IPS-18a (cell line): ENCODE measurements at regions not wholly inside any gene's neighbourhood (a gene's known extent, or its start where the extent isn't known, plus 50 kb on each side); places are given as distances from the start of the nearest gene placed in this dataset.
"Not testable (repeated sequence)": the region's sequence is repeated elsewhere in the genome, so short reads cannot be mapped to it uniquely, and the experiment has no call there.

Experiments used
- H3K27ac ChIP-seq: one replicate; pipeline ENCODE4 v1.5.1; 2013; ENCODE audit warnings: low read length
- H3K27me3 ChIP-seq: one replicate; pipeline ENCODE4 v1.6.1; 2013; ENCODE audit warnings: mild to moderate bottlenecking, low read length; ENCODE audit not compliant: control insufficient read depth, insufficient read depth
- H3K36me3 ChIP-seq: one replicate; pipeline ENCODE4 v1.6.1; 2013; ENCODE audit warnings: low read depth, low read length; ENCODE audit not compliant: control insufficient read depth
- H3K4me1 ChIP-seq: one replicate; pipeline ENCODE4 v1.6.1; 2013; ENCODE audit warnings: low read depth, low read length; ENCODE audit not compliant: control insufficient read depth
- H3K4me3 ChIP-seq: one replicate; pipeline ENCODE4 v1.5.1; 2013; ENCODE audit warnings: low read length
- H3K9ac ChIP-seq: one replicate; pipeline ENCODE4 v1.6.1; 2013; ENCODE audit warnings: mild to moderate bottlenecking, low read length, moderate library complexity
- H3K9me3 ChIP-seq: one replicate; pipeline ENCODE4 v1.6.1; 2013; ENCODE audit warnings: low read depth, low read length; ENCODE audit not compliant: control insufficient read depth

- H3K9me3 ChIP-seq = peaks cover 12% of the 10 kb centered on the region
- H3K27ac ChIP-seq, H3K36me3 ChIP-seq, H3K4me1 ChIP-seq, H3K27me3 ChIP-seq, H3K4me3 ChIP-seq, H3K9ac ChIP-seq: not testable (repeated sequence)
Measured at GRCh38 chr21:22359599-22359998, 1361.4 kb downstream of the NCAM2 start.

GRCh38 chr21:22363504-22363903, 1365.3 kb downstream of the NCAM2 start:
- Histone ChIP-seq H3K36me3 (no peaks in the 10 kb centered on the region), H3K4me1 (no peaks in the 10 kb centered on the region), H3K27ac (no peak overlapping the region), H3K9me3 (peaks cover 12% of the 10 kb centered on the region), H3K4me3 (no peak overlapping the region), H3K9ac (no peak overlapping the region), H3K27me3 (no peaks in the 10 kb centered on the region)

DNA sequence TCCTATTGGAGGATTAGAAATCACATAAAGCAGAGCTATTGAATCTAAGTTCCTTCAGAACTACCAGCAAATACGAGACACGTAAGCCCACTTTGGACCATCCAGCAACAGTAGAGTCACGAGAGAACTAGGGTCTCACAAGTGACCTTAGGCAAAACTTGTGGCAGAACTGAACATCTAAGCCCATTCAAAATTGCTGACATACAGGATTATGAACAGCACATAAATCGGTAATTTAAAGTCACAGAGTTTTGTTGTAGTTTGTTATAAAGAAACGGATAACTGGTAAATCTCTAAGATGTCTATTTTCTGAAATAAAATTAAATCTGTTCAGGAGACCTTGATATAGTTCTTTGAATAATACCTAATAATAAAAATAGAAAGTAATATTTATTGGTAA, 1366.0 kb downstream of the NCAM2 start:
- H3K9me3 ChIP-seq = peaks cover 12% of the 10 kb centered on the region
- H3K4me1 ChIP-seq = no peaks in the 10 kb centered on the region
- H3K4me3 ChIP-seq = no peak overlapping the region
- no peaks in the 10 kb centered on the region for H3K27me3 ChIP-seq
- no peak overlapping the region for H3K9ac ChIP-seq
- no peaks in the 10 kb centered on the region for H3K36me3 ChIP-seq
- H3K27ac ChIP-seq = no peak overlapping the region

GRCh38 chr21:22374218-22374969, 1376.2 kb downstream of the NCAM2 start:
- Histone ChIP-seq H3K27ac (no peak overlapping the region), H3K9me3 (no peaks in the 10 kb centered on the region), H3K9ac (no peak overlapping the region), H3K27me3 (peaks cover 40% of the 10 kb centered on the region), H3K4me3 (no peak overlapping the region), H3K36me3 (no peaks in the 10 kb centered on the region), H3K4me1 (peaks cover 3% of the 10 kb centered on the region)

GRCh38 chr21:22377795-22378194, 1379.6 kb downstream of the NCAM2 start:
- not testable (repeated sequence) for H3K27ac ChIP-seq, H3K9ac ChIP-seq, H3K9me3 ChIP-seq, H3K4me3 ChIP-seq, H3K36me3 ChIP-seq, H3K4me1 ChIP-seq
- H3K27me3 ChIP-seq = peaks cover 33% of the 10 kb centered on the region

- Histone ChIP-seq H3K4me1 (no peaks in the 10 kb centered on the region), H3K9ac (no peak overlapping the region), H3K36me3 (no peaks in the 10 kb centered on the region), H3K4me3 (no peak overlapping the region), H3K27ac (no peak overlapping the region), H3K27me3 (no peaks in the 10 kb centered on the region), H3K9me3 (no peaks in the 10 kb centered on the region)
Measured at GRCh38 chr21:22393324-22393723, 1395.1 kb downstream of the NCAM2 start.

GRCh38 chr21:22395965-22396364, 1397.8 kb downstream of the NCAM2 start:
- no peaks in the 10 kb centered on the region for H3K27me3 ChIP-seq
- H3K4me3 ChIP-seq = no peak overlapping the region
- H3K27ac ChIP-seq = no peak overlapping the region
- H3K36me3 ChIP-seq = no peaks in the 10 kb centered on the region
- no peaks in the 10 kb centered on the region for H3K4me1 ChIP-seq
- no peaks in the 10 kb centered on the region for H3K9me3 ChIP-seq
- H3K9ac ChIP-seq = no peak overlapping the region

DNA sequence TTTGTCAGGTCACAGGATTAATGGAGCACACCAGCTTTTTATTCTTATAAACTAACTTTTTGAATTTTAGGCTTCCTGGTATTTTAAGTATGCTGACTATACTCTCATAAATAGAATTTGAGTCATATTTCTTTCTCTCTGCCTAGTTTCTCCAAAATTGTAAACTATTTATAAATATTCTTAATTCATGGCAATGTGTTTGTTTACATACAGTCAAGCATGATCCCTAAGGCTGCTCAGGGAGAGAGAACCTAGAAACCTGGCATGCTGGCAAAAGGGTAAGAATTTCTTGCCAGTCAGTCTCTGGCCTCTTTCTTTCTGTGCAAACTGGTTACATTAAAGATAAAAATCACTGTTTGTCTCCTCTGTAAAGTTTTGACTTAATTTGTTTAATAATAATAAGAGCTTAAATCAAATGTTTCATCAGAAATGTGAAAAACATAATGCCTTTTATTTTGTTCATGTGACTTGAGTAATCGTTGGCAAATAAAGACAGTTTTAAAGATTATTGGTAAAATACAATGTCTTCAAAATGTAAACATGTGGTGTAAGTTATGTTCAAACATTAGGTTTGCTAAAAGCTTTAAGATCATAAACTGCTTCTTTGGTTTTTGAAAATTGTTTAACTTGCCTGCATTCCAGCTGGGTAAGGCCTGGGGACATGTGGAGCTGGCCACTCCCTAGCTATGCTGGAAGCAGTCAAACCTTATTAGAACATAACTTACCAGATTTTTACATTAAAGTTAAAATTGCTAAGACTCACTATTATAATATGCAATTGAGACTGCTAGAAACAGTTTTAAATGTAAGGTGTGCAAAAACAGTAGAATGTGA, 1401.7 kb downstream of the NCAM2 start:
- no peak overlapping the region for H3K4me3 ChIP-seq
- no peaks in the 10 kb centered on the region for H3K27me3 ChIP-seq
- no peak overlapping the region for H3K9ac ChIP-seq
- H3K27ac ChIP-seq = no peak overlapping the region
- no peaks in the 10 kb centered on the region for H3K4me1 ChIP-seq
- no peaks in the 10 kb centered on the region for H3K36me3 ChIP-seq
- H3K9me3 ChIP-seq = no peaks in the 10 kb centered on the region

- Histone ChIP-seq H3K27me3 (no peaks in the 10 kb centered on the region), H3K9me3 (no peaks in the 10 kb centered on the region), H3K36me3 (no peaks in the 10 kb centered on the region), H3K4me3 (no peak overlapping the region), H3K9ac (no peak overlapping the region), H3K27ac (no peak overlapping the region), H3K4me1 (no peaks in the 10 kb centered on the region)
Measured at GRCh38 chr21:22409571-22409970, 1411.4 kb downstream of the NCAM2 start.

DNA sequence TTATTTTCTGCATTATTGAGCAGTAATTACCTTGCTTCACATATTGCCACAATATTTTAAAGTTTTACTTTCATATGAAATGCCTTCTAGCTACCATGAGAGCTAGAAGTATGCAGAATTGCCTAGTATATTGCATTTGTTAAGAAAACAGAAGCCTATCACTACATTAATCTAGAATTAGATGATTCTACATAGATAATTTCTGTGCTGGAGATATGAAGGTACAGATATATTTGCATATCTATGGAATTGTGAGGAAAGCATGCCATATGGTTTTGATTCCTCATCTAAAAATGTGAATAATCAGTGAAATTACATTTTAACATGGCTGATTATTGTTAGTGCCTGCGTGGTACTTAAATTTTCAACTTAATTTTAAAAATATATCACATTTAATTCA, 1418.3 kb downstream of the NCAM2 start:
- Histone ChIP-seq H3K27ac (no peak overlapping the region), H3K4me1 (no peaks in the 10 kb centered on the region), H3K36me3 (no peaks in the 10 kb centered on the region), H3K9ac (no peak overlapping the region), H3K27me3 (no peaks in the 10 kb centered on the region), H3K4me3 (no peak overlapping the region), H3K9me3 (no peaks in the 10 kb centered on the region)

GRCh38 chr21:22421416-22422180, 1423.4 kb downstream of the NCAM2 start:
- no peak overlapping the region for H3K27ac ChIP-seq
- no peaks in the 10 kb centered on the region for H3K9me3 ChIP-seq
- H3K27me3 ChIP-seq = no peaks in the 10 kb centered on the region
- H3K4me1 ChIP-seq = no peaks in the 10 kb centered on the region
- H3K36me3 ChIP-seq = no peaks in the 10 kb centered on the region
- no peak overlapping the region for H3K4me3 ChIP-seq
- H3K9ac ChIP-seq = no peak overlapping the region
